SK-N-SH treated with all-trans-retinoic acid at 6 μM for 48 hours (cell line): ENCODE measurements at regions not wholly inside any gene's neighbourhood (a gene's known extent, or its start where the extent isn't known, plus 50 kb on each side); places are given as distances from the start of the nearest gene placed in this dataset.

ENCODE experiments used
- ATAC-seq: fragments of 200-7000 bp; cut with Tn5 transposase; 3 replicates; pipeline ENCODE4 v1.9.1; 2020; ENCODE audit warnings: mild to moderate bottlenecking, moderate library complexity
- ARNTL ChIP-seq: fragments of 450-650 bp; formaldehyde crosslinking; IDR thresholded peaks from 2 replicates; pipeline ENCODE4 v1.5.0; 2020; ENCODE audit warnings: low read depth, mild to moderate bottlenecking, moderate library complexity, borderline replicate concordance
- BACH2 ChIP-seq: fragments of 250-450 bp; sonication (Bioruptor Pico); IDR thresholded peaks from 2 replicates; pipeline ENCODE4 v1.9.0; 2021; ENCODE audit warnings: mild to moderate bottlenecking, borderline replicate concordance
- CREB5 ChIP-seq: fragments of 250-450 bp; sonication (Bioruptor Pico); IDR thresholded peaks from 2 replicates; pipeline ENCODE4 v1.5.1; 2020; ENCODE audit warnings: low read depth, mild to moderate bottlenecking, moderate library complexity
- CSDC2 ChIP-seq: fragments of 250-450 bp; sonication (Bioruptor Pico); IDR thresholded peaks from 2 replicates; pipeline ENCODE4 v1.5.0; 2020; ENCODE audit warnings: mild to moderate bottlenecking, moderate library complexity
- CSRNP3 ChIP-seq: fragments of 250-450 bp; sonication (Bioruptor Pico); IDR thresholded peaks from 2 replicates; pipeline ENCODE4 v1.5.1; 2021; ENCODE audit warnings: mild to moderate bottlenecking, moderate library complexity
- ESRRG ChIP-seq: fragments of 250-450 bp; sonication (Bioruptor Pico); IDR thresholded peaks from 2 replicates; pipeline ENCODE4 v1.6.1; 2021; ENCODE audit warnings: mild to moderate bottlenecking
- GLIS3 ChIP-seq: fragments of 250-450 bp; sonication (Bioruptor Pico); IDR thresholded peaks from 2 replicates; pipeline ENCODE4 v1.5.0; 2020; ENCODE audit warnings: mild to moderate bottlenecking, moderate library complexity
- ISL1 ChIP-seq: fragments of 250-450 bp; sonication (Bioruptor Pico); IDR thresholded peaks from 2 replicates; pipeline ENCODE4 v2.1.2; 2022; ENCODE audit warnings: mild to moderate bottlenecking, moderate library complexity
- OSR1 ChIP-seq: fragments of 250-450 bp; sonication (Bioruptor Pico); IDR thresholded peaks from 2 replicates; pipeline ENCODE4 v1.8.0; 2022; ENCODE audit warnings: moderate library complexity, mild to moderate bottlenecking, inconsistent platforms
- PPARA ChIP-seq: fragments of 250-450 bp; sonication (Bioruptor Pico); IDR thresholded peaks from 2 replicates; pipeline ENCODE4 v1.5.0; 2020; ENCODE audit warnings: mild to moderate bottlenecking, borderline replicate concordance
- RARB ChIP-seq: fragments of 250-450 bp; sonication (Bioruptor Pico); IDR thresholded peaks from 2 replicates; pipeline ENCODE4 v1.8.0; 2021; ENCODE audit warnings: mild to moderate bottlenecking, moderate library complexity
- TCF4 ChIP-seq: fragments of 250-450 bp; sonication (Bioruptor Pico); IDR thresholded peaks from 2 replicates; pipeline ENCODE4 v1.8.0; 2021; ENCODE audit warnings: mild to moderate bottlenecking, moderate library complexity, borderline replicate concordance
- TOX ChIP-seq: fragments of 250-450 bp; sonication (Bioruptor Pico); IDR thresholded peaks from 2 replicates; pipeline ENCODE4 v1.8.0; 2021; ENCODE audit warnings: mild to moderate bottlenecking, moderate library complexity, borderline replicate concordance
- ZFP3 ChIP-seq: fragments of 250-450 bp; sonication (Bioruptor Pico); IDR thresholded peaks from 2 replicates; pipeline ENCODE4 v1.5.0; 2020; ENCODE audit warnings: mild to moderate bottlenecking, moderate library complexity
- ZFP30 ChIP-seq: fragments of 450-650 bp; formaldehyde crosslinking; IDR thresholded peaks from 2 replicates; pipeline ENCODE4 v1.5.0; 2022; ENCODE audit warnings: mild to moderate bottlenecking, moderate library complexity
- ZNF565 ChIP-seq: fragments of 450-650 bp; formaldehyde crosslinking; conservative IDR thresholded peaks from 2 replicates; pipeline ENCODE4 v1.5.0; 2020; ENCODE audit warnings: low read depth, mild to moderate bottlenecking, moderate library complexity
- ZNF70 ChIP-seq: fragments of 450-650 bp; formaldehyde crosslinking; IDR thresholded peaks from 2 replicates; pipeline ENCODE4 v1.5.0; 2020; ENCODE audit warnings: mild to moderate bottlenecking, moderate library complexity
- ZNF8 ChIP-seq: fragments of 450-650 bp; formaldehyde crosslinking; IDR thresholded peaks from 2 replicates; pipeline ENCODE4 v1.5.0; 2020; ENCODE audit warnings: mild to moderate bottlenecking, moderate library complexity
- TF ChIP-seq, protein P1 (sequence below): fragments of 250-450 bp; sonication (Bioruptor Pico); IDR thresholded peaks from 2 replicates; pipeline ENCODE4 v1.8.0; 2020; ENCODE audit warnings: mild to moderate bottlenecking, moderate library complexity, borderline replicate concordance
- TF ChIP-seq, protein P2 (sequence below): fragments of 250-450 bp; sonication (Bioruptor Pico); IDR thresholded peaks from 2 replicates; pipeline ENCODE4 v1.5.0; 2020; ENCODE audit warnings: mild to moderate bottlenecking, moderate library complexity
- TF ChIP-seq, protein P3 (sequence below): fragments of 250-450 bp; sonication (Bioruptor Pico); IDR thresholded peaks from 2 replicates; pipeline ENCODE4 v1.8.0; 2021; ENCODE audit warnings: low read depth, mild to moderate bottlenecking, moderate library complexity, borderline replicate concordance

- ATAC-seq: no peak
- TF ChIP-seq TCF4 (CRISPR knock-in tag): no peak
- no peak for TF ChIP-seq BACH2 (CRISPR knock-in tag)
- TF ChIP-seq CSRNP3 (CRISPR knock-in tag): no peak
- TF ChIP-seq ISL1: no peak
- no peak for TF ChIP-seq TOX (CRISPR knock-in tag)
- TF ChIP-seq ZNF8 (CRISPR knock-in tag): no peak
- no peak for TF ChIP-seq ZNF70 (CRISPR knock-in tag)
- TF ChIP-seq, protein P1, sequence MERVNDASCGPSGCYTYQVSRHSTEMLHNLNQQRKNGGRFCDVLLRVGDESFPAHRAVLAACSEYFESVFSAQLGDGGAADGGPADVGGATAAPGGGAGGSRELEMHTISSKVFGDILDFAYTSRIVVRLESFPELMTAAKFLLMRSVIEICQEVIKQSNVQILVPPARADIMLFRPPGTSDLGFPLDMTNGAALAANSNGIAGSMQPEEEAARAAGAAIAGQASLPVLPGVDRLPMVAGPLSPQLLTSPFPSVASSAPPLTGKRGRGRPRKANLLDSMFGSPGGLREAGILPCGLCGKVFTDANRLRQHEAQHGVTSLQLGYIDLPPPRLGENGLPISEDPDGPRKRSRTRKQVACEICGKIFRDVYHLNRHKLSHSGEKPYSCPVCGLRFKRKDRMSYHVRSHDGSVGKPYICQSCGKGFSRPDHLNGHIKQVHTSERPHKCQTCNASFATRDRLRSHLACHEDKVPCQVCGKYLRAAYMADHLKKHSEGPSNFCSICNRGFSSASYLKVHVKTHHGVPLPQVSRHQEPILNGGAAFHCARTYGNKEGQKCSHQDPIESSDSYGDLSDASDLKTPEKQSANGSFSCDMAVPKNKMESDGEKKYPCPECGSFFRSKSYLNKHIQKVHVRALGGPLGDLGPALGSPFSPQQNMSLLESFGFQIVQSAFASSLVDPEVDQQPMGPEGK (CRISPR knock-in tag): no peak
Observed at GRCh38 chr12:34343345-34343744, 321.0 kb downstream of the ALG10 start.

- ATAC-seq: no peak
Observed at GRCh38 chr12:34343766-34344165, 321.5 kb downstream of the ALG10 start.

More at GRCh38 chr12:34343766-34344165, 321.5 kb downstream of the ALG10 start:
- TF ChIP-seq ZNF8 (CRISPR knock-in tag) (no peak), RARB (no peak), ESRRG (CRISPR knock-in tag) (no peak), ZFP30 (no peak), TOX (CRISPR knock-in tag) (no peak), ZFP3 (CRISPR knock-in tag) (no peak), BACH2 (CRISPR knock-in tag) (no peak), PPARA (CRISPR knock-in tag) (no peak), ZNF565 (CRISPR knock-in tag) (no peak), ARNTL (CRISPR knock-in tag) (no peak), OSR1 (CRISPR knock-in tag) (no peak), CSDC2 (CRISPR knock-in tag) (no peak), CREB5 (CRISPR knock-in tag) (no peak), CSRNP3 (CRISPR knock-in tag) (no peak), GLIS3 (CRISPR knock-in tag) (no peak)
- TF ChIP-seq, protein P1 (CRISPR knock-in tag): no peak
- TF ChIP-seq, protein P2, sequence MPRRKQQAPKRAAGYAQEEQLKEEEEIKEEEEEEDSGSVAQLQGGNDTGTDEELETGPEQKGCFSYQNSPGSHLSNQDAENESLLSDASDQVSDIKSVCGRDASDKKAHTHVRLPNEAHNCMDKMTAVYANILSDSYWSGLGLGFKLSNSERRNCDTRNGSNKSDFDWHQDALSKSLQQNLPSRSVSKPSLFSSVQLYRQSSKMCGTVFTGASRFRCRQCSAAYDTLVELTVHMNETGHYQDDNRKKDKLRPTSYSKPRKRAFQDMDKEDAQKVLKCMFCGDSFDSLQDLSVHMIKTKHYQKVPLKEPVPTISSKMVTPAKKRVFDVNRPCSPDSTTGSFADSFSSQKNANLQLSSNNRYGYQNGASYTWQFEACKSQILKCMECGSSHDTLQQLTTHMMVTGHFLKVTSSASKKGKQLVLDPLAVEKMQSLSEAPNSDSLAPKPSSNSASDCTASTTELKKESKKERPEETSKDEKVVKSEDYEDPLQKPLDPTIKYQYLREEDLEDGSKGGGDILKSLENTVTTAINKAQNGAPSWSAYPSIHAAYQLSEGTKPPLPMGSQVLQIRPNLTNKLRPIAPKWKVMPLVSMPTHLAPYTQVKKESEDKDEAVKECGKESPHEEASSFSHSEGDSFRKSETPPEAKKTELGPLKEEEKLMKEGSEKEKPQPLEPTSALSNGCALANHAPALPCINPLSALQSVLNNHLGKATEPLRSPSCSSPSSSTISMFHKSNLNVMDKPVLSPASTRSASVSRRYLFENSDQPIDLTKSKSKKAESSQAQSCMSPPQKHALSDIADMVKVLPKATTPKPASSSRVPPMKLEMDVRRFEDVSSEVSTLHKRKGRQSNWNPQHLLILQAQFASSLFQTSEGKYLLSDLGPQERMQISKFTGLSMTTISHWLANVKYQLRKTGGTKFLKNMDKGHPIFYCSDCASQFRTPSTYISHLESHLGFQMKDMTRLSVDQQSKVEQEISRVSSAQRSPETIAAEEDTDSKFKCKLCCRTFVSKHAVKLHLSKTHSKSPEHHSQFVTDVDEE (CRISPR knock-in tag): no peak
- TF ChIP-seq, protein P3, sequence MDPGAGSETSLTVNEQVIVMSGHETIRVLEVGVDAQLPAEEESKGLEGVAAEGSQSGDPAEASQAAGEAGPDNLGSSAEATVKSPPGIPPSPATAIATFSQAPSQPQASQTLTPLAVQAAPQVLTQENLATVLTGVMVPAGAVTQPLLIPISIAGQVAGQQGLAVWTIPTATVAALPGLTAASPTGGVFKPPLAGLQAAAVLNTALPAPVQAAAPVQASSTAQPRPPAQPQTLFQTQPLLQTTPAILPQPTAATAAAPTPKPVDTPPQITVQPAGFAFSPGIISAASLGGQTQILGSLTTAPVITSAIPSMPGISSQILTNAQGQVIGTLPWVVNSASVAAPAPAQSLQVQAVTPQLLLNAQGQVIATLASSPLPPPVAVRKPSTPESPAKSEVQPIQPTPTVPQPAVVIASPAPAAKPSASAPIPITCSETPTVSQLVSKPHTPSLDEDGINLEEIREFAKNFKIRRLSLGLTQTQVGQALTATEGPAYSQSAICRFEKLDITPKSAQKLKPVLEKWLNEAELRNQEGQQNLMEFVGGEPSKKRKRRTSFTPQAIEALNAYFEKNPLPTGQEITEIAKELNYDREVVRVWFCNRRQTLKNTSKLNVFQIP (CRISPR knock-in tag): no peak
